ENCODE measurements at regions not wholly inside any gene's neighbourhood (a gene's known extent, or its start where the extent isn't known, plus 50 kb on each side); places are given as distances from the start of the nearest gene placed in this dataset.

DNA sequence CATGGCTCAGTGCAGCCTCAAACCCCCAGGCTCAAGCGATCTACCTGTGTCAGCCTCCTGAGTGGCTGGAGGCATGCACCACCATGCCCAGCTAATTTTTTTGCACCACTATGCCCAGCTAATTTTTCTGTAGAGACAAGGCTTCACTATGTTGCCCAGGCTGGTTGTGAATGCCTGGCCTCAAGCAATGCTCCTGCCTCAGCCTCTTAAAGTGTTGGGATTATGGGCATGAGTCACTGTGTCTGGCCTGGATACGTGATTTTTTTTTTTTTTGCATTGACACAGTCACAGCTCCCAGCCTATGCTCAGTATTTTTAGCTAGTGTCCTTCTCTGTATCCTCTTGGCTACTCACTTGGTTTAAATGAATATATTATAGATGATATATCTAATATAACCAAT, 377.0 kb upstream of the TNRC6C start:
- DNase-seq (ENCODE audit: extremely low read depth, low read depth), result no peak
- no peak for TF ChIP-seq CTCF (IDR thresholded peaks at IDR 0.05; ENCODE audit: low read depth, low read length)

GRCh38 chr17:77585142-77585860, 373.2 kb upstream of the TNRC6C start:
- TF ChIP-seq CTCF (IDR thresholded peaks at IDR 0.05; ENCODE audit: low read depth, low read length), result no peak
- DNase-seq (ENCODE audit: extremely low read depth, low read depth), result no peak

GRCh38 chr17:77590951-77591735, 367.4 kb upstream of the TNRC6C start:
- TF ChIP-seq CTCF (IDR thresholded peaks at IDR 0.05; ENCODE audit: low read depth, low read length), result no peak
- no peak for DNase-seq (ENCODE audit: extremely low read depth, low read depth)

GRCh38 chr17:77592106-77592865, 366.2 kb upstream of the TNRC6C start:
- DNase-seq (ENCODE audit: extremely low read depth, low read depth), result no peak
- TF ChIP-seq CTCF (IDR thresholded peaks at IDR 0.05; ENCODE audit: low read depth, low read length), result no peak

- no peak for TF ChIP-seq CTCF (IDR thresholded peaks at IDR 0.05; ENCODE audit: low read depth, low read length)
- no peak for DNase-seq (ENCODE audit: extremely low read depth, low read depth)
These were observed 365.4 kb upstream of the TNRC6C start for GRCh38 chr17:77593081-77593480.

DNA sequence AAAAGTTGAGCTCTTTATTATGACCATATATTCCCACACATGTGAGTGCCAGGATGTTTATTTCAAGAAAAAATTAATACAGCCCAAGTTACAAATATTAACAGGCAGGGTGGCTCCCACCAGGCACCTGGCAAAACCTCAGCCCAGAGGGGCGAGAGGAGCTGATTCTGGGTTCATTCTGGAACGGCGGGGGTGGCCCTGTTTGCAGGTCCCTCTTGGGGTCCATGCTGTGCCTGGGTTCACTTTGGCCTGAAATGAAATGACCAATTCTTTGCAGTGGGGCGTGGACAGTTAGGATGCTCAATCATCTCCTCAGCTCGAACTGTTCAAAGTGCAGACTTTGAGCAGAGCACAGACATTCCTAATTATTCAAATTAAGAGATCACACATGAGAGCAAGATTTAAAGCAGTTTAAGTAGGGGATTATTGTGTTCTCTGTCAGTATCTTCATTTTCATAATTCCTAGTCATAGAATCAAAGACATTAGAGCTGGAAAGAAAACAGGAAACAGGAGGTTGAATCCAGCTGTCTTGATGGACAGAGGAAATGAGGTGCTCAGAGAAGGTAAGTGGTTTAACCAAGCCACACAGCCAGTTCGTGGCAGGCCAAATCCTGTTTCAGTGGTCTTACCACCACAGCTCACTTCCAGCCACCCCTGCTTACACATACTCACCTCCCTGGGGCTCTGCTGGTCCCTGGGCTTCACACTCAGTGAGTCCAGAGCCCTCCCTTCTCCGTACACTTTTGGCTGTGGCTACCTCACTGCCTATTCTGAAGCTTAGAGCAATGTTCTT, 363.9 kb upstream of the TNRC6C start:
- DNase-seq (ENCODE audit: extremely low read depth, low read depth), result no peak
- no peak for TF ChIP-seq CTCF (IDR thresholded peaks at IDR 0.05; ENCODE audit: low read depth, low read length)

Data from AG09319 (cell line).